ENCODE measurements at regions not wholly inside any gene's neighbourhood (a gene's known extent, or its start where the extent isn't known, plus 50 kb on each side); places are given as distances from the start of the nearest gene placed in this dataset.
"Not testable (repeated sequence)": the region's sequence is repeated elsewhere in the genome, so short reads cannot be mapped to it uniquely, and the experiment has no call there.

DNA sequence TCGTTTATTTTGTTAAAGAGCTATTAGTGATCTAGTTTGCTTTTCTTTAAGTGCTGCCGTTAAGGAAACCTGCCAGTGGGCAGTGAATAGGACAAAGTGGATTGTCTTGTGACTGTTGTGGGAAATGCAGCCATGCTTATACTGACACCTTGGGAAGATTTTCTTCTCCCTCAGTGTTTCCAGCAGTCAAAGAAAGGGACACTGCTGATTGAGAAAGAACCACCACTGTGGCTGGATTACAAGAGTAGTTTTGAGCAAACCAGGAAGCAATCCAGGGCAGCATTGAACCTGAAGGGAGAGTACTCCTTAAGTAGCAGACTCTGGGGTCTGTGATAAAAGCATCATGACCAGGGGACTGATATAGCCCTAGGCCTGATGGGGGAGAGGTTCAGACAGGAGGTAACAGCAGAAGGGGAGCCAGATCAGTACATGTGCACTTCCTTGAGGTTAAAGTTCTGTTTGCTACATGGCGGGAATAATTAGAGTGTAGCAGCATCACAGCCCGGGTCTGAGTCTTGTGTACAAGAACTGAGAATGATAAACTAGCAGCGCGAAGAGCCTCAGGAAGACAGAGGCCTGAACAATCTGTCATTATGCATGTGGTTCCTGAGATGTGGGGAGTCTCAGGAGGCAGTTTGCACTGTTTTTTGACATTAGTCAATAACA is 167.8 kb downstream of the C11orf91 start:
- DNase-seq = no peak
- Histone ChIP-seq H3K4me1 (no peaks in the 10 kb centered on the region), H3K9me3 (no peaks in the 10 kb centered on the region), H3K27ac (no peak overlapping the region), H3K27me3 (peaks cover 0 to 22% (median 0%) of the 10 kb centered on the region in 4 donors), H3K4me3 (no peak overlapping the region), H3K36me3 (no peaks in the 10 kb centered on the region)
- intact Hi-C loops (cut with DNase I) = no loop called here
- WGBS, 2 donors = 51 to 63% methylated on average over 6 of the region's 6 CpGs
- TF ChIP-seq, protein P1, sequence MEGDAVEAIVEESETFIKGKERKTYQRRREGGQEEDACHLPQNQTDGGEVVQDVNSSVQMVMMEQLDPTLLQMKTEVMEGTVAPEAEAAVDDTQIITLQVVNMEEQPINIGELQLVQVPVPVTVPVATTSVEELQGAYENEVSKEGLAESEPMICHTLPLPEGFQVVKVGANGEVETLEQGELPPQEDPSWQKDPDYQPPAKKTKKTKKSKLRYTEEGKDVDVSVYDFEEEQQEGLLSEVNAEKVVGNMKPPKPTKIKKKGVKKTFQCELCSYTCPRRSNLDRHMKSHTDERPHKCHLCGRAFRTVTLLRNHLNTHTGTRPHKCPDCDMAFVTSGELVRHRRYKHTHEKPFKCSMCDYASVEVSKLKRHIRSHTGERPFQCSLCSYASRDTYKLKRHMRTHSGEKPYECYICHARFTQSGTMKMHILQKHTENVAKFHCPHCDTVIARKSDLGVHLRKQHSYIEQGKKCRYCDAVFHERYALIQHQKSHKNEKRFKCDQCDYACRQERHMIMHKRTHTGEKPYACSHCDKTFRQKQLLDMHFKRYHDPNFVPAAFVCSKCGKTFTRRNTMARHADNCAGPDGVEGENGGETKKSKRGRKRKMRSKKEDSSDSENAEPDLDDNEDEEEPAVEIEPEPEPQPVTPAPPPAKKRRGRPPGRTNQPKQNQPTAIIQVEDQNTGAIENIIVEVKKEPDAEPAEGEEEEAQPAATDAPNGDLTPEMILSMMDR (IDR thresholded peaks at IDR 0.05) = no peak
- TF ChIP-seq POLR2A (IDR thresholded peaks at IDR 0.05) = no peak

DNA sequence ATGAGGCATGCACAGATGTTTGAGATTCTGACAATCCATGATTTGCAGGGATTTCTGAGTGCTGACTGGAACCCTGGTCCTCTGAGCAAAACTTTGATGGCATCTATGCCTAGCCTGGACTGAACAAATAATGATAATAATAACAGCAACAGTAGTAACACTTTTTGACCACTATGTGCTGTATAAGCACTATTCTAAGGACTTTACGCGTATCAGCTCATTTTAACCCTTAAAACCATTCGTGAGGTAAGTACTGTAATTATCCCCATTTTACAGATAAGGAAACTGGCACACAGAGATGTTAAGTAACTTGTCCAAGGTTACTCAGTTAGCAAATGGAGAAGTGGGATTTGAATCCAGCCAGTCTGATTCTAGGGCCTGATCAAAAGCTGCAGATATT is 168.4 kb downstream of the C11orf91 start:
- intact Hi-C loops (cut with DNase I) = no loop called here
- WGBS, 2 donors = 84 to 96% methylated on average over 3 of the region's 3 CpGs
- Histone ChIP-seq H3K4me1 (no peaks in the 10 kb centered on the region), H3K4me3 (no peak overlapping the region), H3K36me3 (no peaks in the 10 kb centered on the region), H3K27me3 (peaks cover 0 to 17% (median 0%) of the 10 kb centered on the region in 4 donors), H3K27ac (no peak overlapping the region), H3K9me3 (no peaks in the 10 kb centered on the region)
- TF ChIP-seq POLR2A (IDR thresholded peaks at IDR 0.05) = no peak
- TF ChIP-seq, protein P1 (IDR thresholded peaks at IDR 0.05) = no peak
- no peak for DNase-seq

DNA sequence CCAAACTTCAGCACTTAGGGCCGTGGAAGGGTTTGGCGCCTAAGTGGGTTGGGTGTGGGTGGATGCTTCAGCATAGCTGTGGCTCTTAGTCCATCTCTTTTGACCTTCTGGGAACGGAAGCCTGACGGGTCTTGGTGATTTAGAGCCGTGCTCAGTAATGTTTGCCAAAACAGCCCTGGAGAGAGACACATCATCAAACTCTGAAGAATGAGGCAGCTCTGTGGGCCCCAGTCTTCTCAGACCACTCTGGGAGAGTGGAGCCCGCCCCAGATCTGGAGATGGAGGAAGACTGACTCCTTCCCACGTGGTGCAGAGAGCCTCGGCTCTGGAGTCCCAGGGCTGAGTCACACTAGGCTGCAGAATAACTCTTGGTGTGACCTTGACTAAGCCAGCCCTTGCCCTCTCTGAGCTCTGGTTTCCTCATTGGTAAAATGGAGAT is 168.9 kb downstream of the C11orf91 start:
- TF ChIP-seq, protein P1 (IDR thresholded peaks at IDR 0.05) = no peak
- TF ChIP-seq POLR2A (IDR thresholded peaks at IDR 0.05) = no peak
- no peak for DNase-seq
- Histone ChIP-seq H3K36me3 (no peaks in the 10 kb centered on the region), H3K27me3 (peaks cover 0 to 12% (median 0%) of the 10 kb centered on the region in 4 donors), H3K4me3 (no peak overlapping the region), H3K9me3 (no peaks in the 10 kb centered on the region), H3K4me1 (no peaks in the 10 kb centered on the region), H3K27ac (no peak overlapping the region)
- intact Hi-C loops (cut with DNase I) = no loop called here
- 51 to 56% methylated on average over 3 to 4 of the region's 8 CpGs for WGBS, 2 donors

DNA sequence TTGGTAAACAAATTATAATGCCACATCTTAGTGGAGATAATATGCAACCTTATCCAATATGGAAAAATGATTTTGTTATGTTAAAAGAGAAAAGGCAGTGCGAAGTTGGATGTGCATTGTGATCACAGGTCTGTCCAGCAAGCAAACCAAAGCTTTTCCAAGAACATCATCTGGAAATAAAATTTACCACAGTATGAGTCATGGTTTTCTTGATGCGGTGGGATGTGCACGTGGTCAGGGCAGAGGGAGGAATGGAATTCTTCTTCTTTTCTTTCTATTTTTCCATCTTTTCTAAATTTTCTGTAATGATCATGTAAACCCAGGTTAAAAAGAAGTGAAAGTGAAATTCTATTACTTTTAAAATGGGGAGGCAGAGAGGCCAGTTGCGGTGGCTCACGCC is 169.8 kb downstream of the C11orf91 start:
- no peak for DNase-seq
- intact Hi-C loops (cut with DNase I) = no loop called here
- peaks cover 0 to 4% (median 0%) of the 10 kb centered on the region in 3 donors for H3K9me3 ChIP-seq
- H3K27me3 ChIP-seq = peaks cover 0 to 18% (median 0%) of the 10 kb centered on the region in 4 donors
- no peak overlapping the region for H3K27ac ChIP-seq
- H3K36me3 ChIP-seq = no peaks in the 10 kb centered on the region
- TF ChIP-seq, protein P1 (IDR thresholded peaks at IDR 0.05) = no peak
- no peak for TF ChIP-seq POLR2A (IDR thresholded peaks at IDR 0.05)
- no peak overlapping the region for H3K4me3 ChIP-seq
- no peaks in the 10 kb centered on the region for H3K4me1 ChIP-seq
- 78 to 89% methylated on average over 5 of the region's 5 CpGs for WGBS, 2 donors

DNA sequence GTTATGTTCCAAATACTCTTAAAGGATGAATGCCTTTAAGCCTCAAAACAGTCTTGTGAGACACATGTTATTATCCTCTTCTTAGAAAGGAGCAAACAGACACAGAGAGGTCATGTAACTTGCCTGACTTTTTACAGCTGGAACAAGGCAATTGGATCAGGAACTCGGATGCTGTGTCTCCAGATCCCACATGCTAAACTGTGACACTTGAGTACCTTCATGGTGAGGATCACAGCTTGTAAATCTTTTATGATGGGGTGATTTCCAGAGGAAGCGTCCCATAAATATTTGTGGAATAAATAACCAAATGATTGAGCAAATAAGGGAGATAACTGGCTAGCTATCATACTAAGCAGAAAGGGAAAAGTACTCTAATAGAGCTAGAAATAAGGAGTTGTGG is 171.2 kb downstream of the C11orf91 start:
- Histone ChIP-seq H3K9me3 (peaks cover 0 to 4% (median 0%) of the 10 kb centered on the region in 3 donors), H3K27me3 (peaks cover 0 to 20% (median 0%) of the 10 kb centered on the region in 4 donors), H3K36me3 (no peaks in the 10 kb centered on the region), H3K4me3 (no peak overlapping the region), H3K4me1 (no peaks in the 10 kb centered on the region), H3K27ac (no peak overlapping the region)
- no peak for DNase-seq
- 60 to 67% methylated on average over 2 of the region's 2 CpGs for WGBS, 2 donors
- intact Hi-C loops (cut with DNase I) = no loop called here
- no peak for TF ChIP-seq POLR2A (IDR thresholded peaks at IDR 0.05)
- TF ChIP-seq, protein P1 (IDR thresholded peaks at IDR 0.05) = no peak

DNA sequence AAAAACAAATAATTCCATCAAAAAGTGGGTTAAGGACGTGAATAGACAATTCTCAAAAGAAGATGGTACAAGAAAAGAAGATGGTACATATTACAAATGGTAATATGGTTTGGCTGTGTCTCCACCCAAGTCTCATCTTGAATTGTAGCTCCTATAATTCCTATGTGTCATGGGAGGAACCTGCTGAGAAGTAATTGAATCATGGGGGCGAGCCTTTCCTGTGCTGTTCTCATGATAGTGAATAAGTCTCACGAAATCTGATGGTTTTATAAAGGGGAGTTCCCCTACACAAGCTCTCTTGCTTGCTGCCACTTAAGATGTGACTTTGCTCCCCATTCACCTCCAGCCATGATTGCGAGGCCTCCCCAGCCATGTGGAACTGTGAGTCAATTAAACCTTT is 172.9 kb downstream of the C11orf91 start:
- WGBS, 2 donors = 70 to 71% methylated on average over 4 of the region's 4 CpGs
- H3K4me3 ChIP-seq; DNase-seq; intact Hi-C loops (cut with DNase I); H3K27ac ChIP-seq; H3K36me3 ChIP-seq; H3K9me3 ChIP-seq; H3K4me1 ChIP-seq: not testable (repeated sequence)
- peaks cover 0 to 23% (median 0%) of the 10 kb centered on the region in 4 donors for H3K27me3 ChIP-seq
